NCI-H1930 (cell line): ENCODE measurements at regions not wholly inside any gene's neighbourhood (a gene's known extent, or its start where the extent isn't known, plus 50 kb on each side); places are given as distances from the start of the nearest gene placed in this dataset.

ENCODE experiments used
- DNase-seq, 2 experiments: peaks; one replicate each; lab custom pipeline; 2025; lab: John Stamatoyannopoulos, UW

DNA sequence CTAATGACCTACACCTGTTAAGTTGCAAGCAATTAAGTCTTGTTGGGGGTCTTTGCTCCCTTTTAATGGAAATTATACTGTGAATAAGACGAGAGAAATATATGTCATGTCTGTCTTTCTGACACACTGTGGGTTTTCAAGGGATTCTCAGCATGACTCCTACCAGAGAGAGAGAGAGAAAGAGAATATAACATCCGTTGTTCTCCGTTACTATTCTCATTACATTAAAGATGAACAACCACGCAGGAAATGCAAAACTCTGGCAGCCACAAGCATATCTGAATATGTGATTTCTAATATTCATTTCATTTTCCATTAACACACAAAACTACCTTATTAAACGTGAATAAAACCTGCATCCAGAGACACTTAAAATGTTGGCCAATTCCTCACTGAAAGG lies 67.3 kb upstream of the EGLN3 start:
- DNase-seq = no peak

DNA sequence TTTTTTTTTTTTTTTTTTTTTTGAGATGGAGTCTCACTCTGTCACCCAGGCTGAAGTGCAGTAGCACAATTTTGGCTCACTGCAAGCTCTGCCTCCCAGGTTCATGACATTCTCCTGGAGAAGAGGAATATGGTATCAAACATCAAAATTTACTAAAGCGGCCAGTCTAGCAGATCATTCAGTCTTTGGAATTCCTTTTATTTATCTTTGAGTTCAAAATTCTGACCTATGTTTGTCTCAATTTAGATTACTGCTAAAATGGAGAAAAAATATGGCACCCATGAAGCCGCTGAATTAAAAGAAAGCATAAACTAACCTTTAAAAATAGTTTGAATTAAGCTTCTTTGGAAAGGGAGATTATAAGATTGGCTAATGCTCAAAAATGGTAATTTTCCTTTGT lies 64.5 kb upstream of the EGLN3 start:
- DNase-seq = no peak

DNA sequence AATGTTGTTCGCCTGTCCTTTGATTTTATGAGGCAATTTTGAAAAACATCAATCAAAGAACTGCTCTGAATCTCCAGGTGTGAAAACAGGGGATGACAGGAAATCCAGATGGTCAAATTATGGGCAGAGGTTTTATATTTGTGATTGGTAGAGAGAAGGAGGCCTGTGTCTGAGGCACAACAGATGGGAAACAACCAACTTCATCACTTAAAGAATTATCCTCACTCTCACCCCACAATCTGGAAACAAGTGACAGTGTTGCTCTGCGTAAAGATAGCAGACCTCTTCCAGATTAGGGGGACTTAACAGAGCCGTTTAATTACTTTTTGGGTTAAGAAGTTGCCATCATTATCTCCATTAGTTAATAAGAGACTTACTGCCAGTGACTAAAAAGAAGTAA lies 64.1 kb upstream of the EGLN3 start:
- no peak for DNase-seq

DNA sequence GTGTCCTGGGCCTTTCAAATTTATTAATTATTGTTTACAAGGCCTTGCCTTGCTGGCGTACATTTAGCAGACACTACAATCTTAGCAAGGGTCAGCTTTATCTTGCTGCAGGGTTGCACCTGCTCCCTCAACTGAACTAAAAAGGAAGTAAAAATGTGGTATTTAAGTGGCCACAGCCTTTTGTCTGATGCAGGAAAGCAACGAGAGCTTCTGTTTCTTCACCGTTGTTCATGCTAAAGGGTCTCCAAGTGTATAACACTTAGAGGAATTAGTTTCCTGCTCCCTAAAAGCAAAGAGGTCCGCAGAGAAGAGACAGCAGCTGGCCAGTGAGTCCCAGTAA lies 62.8 kb upstream of the EGLN3 start:
- no peak for DNase-seq

DNA sequence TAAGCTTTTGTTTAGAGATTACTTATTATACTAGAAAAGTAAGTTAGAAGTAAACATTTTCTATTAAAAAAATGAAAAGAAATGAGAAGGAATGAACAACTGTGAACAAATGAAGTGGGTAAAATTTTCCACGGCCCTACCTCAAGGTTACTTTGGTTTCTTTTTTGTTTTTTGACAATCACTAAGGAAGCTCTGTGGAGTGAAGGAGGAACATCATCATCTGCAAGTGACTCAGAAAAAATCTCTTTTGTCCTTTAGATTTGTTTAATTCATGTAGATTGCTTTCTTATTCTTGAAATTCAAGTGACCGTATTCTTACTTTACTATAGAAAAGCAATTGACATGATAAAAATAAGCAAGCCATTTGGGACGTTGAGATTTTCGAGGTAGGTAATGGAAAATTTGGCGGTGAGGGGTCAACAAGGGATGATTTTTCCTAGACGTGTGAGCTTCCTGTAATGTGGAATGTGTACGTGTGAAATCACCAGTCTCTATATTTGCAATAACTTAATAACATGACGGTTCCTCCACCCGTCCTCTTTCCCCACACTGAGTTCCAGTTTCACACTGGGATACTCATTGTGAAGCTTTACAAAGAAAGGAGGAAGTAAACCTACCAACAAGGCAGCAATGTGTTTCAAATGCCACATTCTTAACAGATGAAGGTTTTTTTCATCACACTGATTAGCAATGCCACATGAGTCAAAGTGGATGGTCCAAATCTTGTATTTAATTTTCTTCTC lies 62.3 kb upstream of the EGLN3 start:
- DNase-seq = no peak

DNA sequence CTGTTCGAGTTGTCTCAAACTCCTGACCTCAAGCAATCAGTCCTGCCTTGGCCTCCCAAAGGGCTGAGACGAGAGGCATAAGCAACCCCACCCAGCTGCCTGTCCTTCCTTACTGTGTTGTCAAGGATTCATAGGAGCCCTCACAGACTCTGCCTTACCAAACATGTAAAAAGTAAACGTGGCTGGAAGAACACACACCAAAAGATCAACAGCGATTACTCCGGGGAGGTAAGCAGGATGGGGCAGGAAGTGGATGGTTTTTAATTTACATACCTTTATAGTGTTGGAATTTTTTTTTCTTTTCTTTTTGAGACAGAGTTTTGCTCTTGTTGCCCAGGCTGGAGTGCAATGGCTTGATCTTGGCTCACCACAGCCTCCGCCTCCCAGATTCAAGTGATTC lies 61.5 kb upstream of the EGLN3 start:
- no peak for DNase-seq

DNA sequence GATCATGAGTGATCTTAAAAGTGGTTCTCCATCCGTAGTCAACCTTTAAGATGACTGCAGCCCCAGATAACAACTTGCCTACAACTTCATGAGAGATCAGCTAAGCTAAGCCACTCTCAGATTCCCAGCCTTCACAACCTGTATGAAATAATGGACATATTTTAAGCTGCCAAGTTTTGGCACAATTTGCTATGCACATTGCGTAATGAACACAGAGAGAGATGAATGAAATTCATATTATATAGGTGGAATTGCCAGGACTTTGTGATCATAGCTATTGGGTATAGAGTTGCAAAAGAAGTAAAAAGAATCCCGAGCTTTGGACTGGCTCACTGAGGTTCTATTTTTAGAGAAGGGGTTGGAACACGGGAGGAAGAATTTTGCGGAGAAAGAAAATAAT lies 59.1 kb upstream of the EGLN3 start:
- DNase-seq = no peak

DNA sequence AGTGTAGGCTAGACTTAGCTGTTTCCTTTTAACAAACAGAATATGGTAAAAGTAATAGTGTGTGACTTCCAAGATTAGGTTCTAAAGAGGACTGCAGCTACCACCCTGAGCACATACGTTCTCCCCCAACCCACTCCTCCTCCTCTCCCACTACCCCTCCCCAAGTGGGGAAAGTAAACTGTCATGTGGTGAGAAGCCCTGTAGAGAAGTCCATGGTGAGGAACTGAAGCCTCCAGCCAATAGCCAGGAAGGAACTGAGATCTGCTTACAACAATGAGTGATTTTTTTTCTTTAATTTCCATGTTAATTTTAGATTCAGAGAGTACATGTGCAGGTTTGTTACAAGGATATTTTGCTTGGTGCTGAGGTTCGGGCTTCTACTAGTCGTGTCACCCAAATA lies 57.0 kb upstream of the EGLN3 start:
- DNase-seq = no peak

DNA sequence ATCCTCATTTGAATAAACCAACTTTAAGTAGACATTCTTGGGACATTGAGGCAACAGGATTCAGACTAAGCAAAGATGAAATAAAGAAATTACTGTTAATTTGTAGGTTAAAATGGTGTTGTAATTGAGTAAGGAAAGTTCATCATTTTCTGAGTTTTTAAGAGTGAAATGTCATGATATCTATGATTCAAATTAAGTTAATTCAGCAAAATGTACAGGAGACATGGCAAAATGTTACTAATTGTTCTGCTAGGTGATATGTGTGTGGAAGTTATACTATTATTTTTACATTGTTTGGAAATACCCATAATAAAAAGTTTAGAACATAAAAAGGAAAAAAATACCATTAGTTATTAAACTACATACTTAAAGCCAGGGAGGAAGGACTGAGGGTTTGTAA lies 55.0 kb upstream of the EGLN3 start:
- no peak for DNase-seq

DNA sequence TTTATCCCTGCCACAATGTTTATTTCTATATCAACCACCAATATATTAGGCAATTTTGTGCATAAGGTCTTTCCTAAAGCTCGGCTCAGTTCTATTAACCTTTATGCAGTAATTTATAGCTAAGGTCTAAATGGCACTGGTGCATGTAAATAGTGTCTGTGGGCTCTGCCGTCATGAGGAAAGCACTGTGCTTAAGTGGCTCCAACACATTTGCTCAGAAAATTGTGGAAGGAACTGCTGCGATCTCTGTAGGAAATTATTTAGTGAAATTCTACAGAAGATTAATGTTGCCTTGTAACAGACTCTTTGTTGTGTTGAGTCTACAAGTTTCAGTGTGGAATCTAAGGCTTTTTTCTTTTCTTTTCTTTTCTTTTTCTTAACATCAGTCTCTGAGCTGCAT lies 54.0 kb upstream of the EGLN3 start:
- no peak for DNase-seq

DNA sequence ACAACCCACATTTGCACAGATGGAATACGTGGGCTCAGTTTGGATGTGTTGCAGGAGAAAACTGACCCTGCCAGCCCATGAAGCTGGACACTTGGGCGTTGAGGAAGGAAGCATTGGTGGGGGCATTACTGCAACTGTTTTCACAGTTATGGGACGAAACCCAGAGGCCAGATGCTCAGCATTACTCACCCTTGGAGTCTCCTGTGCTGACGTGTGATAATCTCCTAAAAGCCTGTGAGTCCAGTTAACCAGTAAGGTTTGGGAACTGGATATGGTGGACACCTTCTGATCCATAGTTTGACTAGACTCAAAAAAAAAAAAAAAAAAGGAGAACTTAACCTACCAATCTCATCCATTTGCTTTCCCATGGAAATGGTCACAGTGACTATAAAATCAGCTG lies 52.8 kb upstream of the EGLN3 start:
- DNase-seq = no peak

DNA sequence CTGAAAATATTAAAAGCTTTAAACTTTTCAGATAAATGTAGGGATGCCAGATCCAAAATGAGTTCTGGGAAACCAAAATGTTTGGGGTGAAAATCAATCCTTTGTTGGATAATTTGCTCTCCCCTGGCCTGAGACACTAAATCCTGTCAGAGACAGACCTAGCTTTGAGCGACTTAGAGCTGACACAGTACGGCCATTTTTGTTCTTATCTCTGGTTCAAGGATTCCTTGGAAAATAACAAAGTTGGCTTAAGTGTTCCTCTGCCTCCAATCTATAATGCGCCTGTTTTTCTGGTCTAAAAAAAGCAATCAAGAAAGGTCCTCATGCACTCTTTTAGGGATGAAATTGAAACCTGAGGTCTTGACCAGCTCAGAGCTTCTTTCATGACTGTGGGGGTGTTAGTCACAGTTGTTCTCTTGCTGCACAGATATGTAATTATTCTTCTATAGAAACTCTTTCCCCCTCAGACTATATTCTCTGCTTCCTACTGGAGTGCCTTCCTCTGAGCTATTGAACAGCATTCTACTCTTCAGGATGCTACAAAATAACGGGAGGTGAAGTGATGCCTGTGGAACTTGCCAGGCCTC lies 52.3 kb upstream of the EGLN3 start:
- DNase-seq = no peak
